ENCODE measurements at regions not wholly inside any gene's neighbourhood (a gene's known extent, or its start where the extent isn't known, plus 50 kb on each side); places are given as distances from the start of the nearest gene placed in this dataset.

DNA sequence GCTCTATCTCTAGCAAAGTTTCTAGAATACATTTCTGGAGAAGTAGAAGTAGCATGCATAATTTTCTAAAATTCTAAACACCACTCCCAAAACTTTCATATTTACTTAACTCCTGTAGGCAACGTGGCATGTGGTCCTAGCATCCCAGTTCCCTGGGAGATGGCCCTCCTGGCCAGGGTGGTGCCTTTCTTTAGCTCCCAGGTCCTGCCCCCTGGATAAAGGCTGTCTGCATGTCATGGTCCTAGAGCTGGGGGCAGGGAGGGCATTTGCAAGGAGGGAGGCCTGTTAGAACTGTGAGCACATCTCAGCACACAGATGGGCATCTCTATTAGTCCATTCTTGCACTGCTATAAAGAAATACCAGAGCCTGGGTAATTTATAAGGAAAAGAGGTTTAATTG is 485.6 kb upstream of the SULF2 start:
- no peak for TF ChIP-seq CTCF (IDR thresholded peaks at IDR 0.05; ENCODE audit: low read depth, low read length, missing control alignments)
- Histone ChIP-seq H3K27me3 (replicated peaks) (no peaks in the 10 kb centered on the region), H3K27ac (no peak overlapping the region), H3K4me3 (ENCODE audit: low read depth, low read length) (no peak overlapping the region), H3K36me3 (replicated peaks) (no peaks in the 10 kb centered on the region)
- in situ Hi-C loops (cut with HindIII; ENCODE audit: low pct_ligation_motif_present, low sequenced_read_pairs): no loop called here
- no peak for DNase-seq

DNA sequence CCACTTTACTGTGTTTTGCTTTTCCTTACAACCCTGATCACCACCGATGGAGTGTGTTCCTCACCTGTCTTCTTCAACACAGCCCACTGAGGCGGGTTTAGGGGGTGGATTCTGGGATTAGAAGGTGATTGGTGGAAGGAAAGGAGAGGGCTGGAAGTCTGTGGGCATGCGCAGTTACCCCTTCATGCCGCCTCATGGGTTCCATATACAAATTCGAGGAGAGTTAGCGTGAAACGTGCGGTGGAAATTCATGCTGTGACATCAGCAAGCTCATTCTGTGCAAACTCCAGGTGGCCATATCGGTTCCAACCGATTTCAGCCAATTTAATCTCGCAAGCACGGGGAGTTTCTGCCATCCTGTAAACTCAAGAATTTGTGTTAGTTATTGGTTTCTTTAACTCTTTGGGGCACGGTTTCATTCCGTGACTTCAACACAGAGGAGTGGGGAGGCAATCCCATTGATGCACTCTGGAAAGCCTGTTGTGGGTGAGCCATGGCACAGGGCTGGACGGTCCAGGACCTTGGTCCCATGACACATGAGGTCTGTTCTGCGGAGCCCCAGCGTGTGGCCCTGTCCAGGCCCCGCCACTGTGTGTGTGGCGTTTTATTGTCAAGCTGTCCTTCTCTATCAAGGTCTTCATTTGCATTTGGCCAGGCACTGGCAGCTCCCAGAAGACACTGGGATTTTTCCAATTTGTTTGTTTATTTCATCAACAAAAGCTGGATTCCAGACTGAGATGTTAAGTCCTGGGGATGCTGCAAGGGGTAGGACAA is 482.8 kb upstream of the SULF2 start:
- DNase-seq: no peak
- TF ChIP-seq CTCF (IDR thresholded peaks at IDR 0.05; ENCODE audit: low read depth, low read length, missing control alignments): no peak
- in situ Hi-C loops (cut with HindIII; ENCODE audit: low pct_ligation_motif_present, low sequenced_read_pairs): no loop called here
- H3K27me3 ChIP-seq (replicated peaks): no peaks in the 10 kb centered on the region
- H3K36me3 ChIP-seq (replicated peaks): no peaks in the 10 kb centered on the region
- H3K27ac ChIP-seq: no peak overlapping the region
- H3K4me3 ChIP-seq (ENCODE audit: low read depth, low read length): no peak overlapping the region

- H3K27me3 ChIP-seq (replicated peaks): no peaks in the 10 kb centered on the region
- DNase-seq: no peak
- H3K27ac ChIP-seq: no peak overlapping the region
- no peak overlapping the region for H3K4me3 ChIP-seq (ENCODE audit: low read depth, low read length)
- no peaks in the 10 kb centered on the region for H3K36me3 ChIP-seq (replicated peaks)
- in situ Hi-C loops (cut with HindIII; ENCODE audit: low pct_ligation_motif_present, low sequenced_read_pairs): no loop called here
- TF ChIP-seq CTCF (IDR thresholded peaks at IDR 0.05; ENCODE audit: low read depth, low read length, missing control alignments): no peak
Observed at GRCh38 chr20:48266571-48266970, 481.3 kb upstream of the SULF2 start.

DNA sequence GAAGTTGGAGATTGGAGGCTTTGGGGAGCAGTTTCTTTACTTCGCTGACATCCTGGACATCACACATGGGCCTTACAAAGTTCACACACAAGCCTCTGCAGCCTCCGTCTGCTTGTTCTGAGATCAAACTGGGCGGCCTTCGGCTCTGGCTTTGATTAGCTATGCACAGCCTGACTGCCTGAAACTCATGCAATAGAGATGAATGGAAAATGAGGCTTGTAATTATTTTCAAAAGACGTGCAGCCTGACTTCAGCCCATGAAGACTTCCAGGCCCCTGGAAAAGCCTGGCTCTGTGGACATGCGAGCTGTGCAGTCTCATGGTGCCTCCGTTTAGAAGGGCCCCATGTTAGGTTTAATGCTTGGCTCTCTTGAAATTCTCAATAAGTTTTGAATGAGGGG is 480.5 kb upstream of the SULF2 start:
- no peaks in the 10 kb centered on the region for H3K27me3 ChIP-seq (replicated peaks)
- H3K27ac ChIP-seq: no peak overlapping the region
- TF ChIP-seq CTCF (IDR thresholded peaks at IDR 0.05; ENCODE audit: low read depth, low read length, missing control alignments): no peak
- no peak overlapping the region for H3K4me3 ChIP-seq (ENCODE audit: low read depth, low read length)
- in situ Hi-C loops (cut with HindIII; ENCODE audit: low pct_ligation_motif_present, low sequenced_read_pairs): no loop called here
- DNase-seq: no peak
- H3K36me3 ChIP-seq (replicated peaks): no peaks in the 10 kb centered on the region

GRCh38 chr20:48262955-48263354 is 477.7 kb upstream of the SULF2 start:
- no peaks in the 10 kb centered on the region for H3K27me3 ChIP-seq (replicated peaks)

More at GRCh38 chr20:48262955-48263354, 477.7 kb upstream of the SULF2 start:
- no peaks in the 10 kb centered on the region for H3K36me3 ChIP-seq (replicated peaks)
- no peak overlapping the region for H3K27ac ChIP-seq
- H3K4me3 ChIP-seq (ENCODE audit: low read depth, low read length): no peak overlapping the region
- TF ChIP-seq CTCF (IDR thresholded peaks at IDR 0.05; ENCODE audit: low read depth, low read length, missing control alignments): no peak
- DNase-seq: no peak
- in situ Hi-C loops (cut with HindIII; ENCODE audit: low pct_ligation_motif_present, low sequenced_read_pairs): no loop called here

Data from brain microvascular endothelial cell (primary cell).